GM12874 (cell line): ENCODE measurements at regions not wholly inside any gene's neighbourhood (a gene's known extent, or its start where the extent isn't known, plus 50 kb on each side); places are given as distances from the start of the nearest gene placed in this dataset.

ENCODE experiments used
- TF ChIP-seq, protein P1 (sequence below): IDR thresholded peaks from 2 replicates; pipeline ENCODE4 v1.5.1; 2011; ENCODE audit warnings: low read depth, mild to moderate bottlenecking, control low read depth, low read length, moderate library complexity; ENCODE audit not compliant: insufficient read depth

DNA sequence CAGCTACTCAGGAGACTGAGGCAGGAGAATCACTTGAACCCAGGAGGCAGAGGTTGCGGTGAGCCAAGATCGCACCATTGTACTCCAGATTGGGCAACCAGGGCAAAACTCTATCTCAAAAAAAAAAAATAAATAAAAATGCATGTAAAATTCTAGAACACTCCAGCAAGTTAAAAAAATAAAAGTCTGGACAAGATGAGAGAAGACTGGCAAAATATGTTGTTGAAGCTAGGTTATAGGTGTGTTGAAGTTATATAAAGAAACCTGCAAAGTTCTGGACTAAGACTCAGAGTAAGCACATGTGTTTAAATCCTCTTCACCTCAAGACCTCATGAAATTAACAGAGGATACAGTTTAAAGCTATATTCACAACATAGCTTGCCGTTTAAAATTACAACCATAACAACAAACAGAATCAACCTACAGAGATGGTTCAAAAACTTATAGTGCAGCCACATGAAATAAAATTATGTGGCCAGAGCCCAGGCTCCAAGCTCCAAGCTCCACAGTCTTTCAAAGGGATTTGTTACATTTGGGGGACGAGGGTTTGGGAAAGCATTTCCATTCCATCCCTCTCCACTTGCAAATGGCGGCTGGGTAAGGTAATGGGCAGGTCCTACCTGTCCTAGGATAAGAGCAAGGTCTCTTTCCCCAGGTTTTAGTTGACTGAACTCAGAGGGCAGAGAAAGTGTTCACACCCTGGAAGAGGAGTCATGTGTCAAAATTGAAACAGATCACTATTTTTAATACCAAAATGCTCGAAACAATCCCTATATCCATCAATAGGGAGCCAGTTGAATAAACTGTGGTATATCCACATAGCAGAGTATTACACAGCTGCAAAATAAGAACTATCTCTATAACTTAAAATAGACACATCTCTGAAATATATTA is 59.9 kb upstream of the MYCN start:
- TF ChIP-seq, protein P1, sequence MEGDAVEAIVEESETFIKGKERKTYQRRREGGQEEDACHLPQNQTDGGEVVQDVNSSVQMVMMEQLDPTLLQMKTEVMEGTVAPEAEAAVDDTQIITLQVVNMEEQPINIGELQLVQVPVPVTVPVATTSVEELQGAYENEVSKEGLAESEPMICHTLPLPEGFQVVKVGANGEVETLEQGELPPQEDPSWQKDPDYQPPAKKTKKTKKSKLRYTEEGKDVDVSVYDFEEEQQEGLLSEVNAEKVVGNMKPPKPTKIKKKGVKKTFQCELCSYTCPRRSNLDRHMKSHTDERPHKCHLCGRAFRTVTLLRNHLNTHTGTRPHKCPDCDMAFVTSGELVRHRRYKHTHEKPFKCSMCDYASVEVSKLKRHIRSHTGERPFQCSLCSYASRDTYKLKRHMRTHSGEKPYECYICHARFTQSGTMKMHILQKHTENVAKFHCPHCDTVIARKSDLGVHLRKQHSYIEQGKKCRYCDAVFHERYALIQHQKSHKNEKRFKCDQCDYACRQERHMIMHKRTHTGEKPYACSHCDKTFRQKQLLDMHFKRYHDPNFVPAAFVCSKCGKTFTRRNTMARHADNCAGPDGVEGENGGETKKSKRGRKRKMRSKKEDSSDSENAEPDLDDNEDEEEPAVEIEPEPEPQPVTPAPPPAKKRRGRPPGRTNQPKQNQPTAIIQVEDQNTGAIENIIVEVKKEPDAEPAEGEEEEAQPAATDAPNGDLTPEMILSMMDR, result no peak

GRCh38 chr2:15881120-15881433 is 59.3 kb upstream of the MYCN start:
- TF ChIP-seq, protein P1, result no peak

DNA sequence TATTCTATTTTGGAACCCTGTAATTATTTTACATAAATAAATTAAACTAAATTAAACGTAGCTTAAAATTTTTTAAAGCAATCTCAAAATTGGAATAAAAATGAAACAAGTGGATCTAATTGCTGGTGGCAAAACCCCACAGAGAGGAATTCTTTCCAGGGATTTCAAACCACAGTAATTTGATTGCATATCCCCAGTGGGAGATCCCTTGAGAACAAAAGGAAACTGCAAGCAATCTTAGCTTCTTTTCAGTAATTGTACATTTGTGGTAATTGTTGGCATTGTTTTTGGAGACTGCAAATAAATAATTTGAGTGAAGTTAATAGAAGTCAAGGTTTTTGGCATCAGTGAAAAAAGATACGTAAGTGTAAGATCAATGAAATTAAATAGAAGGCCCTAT is 58.7 kb upstream of the MYCN start:
- TF ChIP-seq, protein P1, result no peak

GRCh38 chr2:15882761-15883497 is 57.4 kb upstream of the MYCN start:
- TF ChIP-seq, protein P1, result no peak

DNA sequence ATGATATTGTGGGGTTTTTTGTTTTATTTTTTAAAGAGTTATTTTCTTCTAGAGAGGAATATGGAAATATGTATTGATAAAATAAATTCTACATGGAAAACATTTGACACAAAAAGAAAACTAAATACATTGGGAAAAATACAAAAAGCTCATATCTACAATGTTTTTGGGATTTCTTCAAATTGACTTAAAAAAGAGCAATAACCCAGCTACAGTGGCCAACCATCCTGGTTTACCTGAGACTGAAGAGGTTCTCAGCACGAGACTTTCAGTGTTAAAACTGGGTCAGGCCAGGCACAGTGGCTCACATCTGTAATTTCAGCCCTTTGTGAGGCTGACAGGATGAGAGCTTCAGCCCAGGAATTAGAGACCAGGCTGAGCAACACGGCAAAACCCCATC is 56.7 kb upstream of the MYCN start:
- TF ChIP-seq, protein P1, result no peak

- TF ChIP-seq, protein P1, result no peak
Measured at GRCh38 chr2:15884790-15885189, 55.6 kb upstream of the MYCN start.

DNA sequence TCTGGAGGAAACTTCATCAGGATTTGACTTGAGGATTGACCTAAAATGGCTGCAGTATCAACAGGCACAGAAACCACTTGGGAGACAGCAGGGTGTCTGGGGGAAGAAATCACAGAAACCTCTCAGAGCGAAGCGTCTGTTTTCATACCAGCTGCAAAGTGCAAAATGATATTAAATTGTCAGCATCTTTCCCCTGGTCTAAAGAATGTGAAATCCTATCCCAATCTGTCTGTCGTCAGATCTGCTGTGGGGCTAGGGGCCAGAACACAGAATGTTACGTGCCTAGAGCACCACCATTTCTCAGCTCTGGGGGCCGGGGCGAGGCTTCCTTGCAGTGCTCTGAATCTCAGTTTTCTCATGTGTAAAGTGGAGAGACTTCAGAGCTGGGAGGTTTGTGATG is 54.1 kb upstream of the MYCN start:
- TF ChIP-seq, protein P1, result no peak
